Type B pancreatic cell (in vitro differentiated cells): ENCODE measurements at regions not wholly inside any gene's neighbourhood (a gene's known extent, or its start where the extent isn't known, plus 50 kb on each side); places are given as distances from the start of the nearest gene placed in this dataset.

ENCODE experiments used
- DNase-seq: peaks from one replicate; pipeline ENCODE4 v3.0.0; 2021; ENCODE audit warnings: mixed read lengths; ENCODE audit not compliant: unreplicated experiment; ENCODE audit errors: extremely low spot score
- H3K27ac Mint-ChIP-seq: 2 replicates; pipeline ENCODE4 v1.8.0; 2021; ENCODE audit warnings: mild to moderate bottlenecking, mixed read lengths
- H3K27me3 Mint-ChIP-seq: 2 replicates; pipeline ENCODE4 v1.8.0; 2021; ENCODE audit warnings: mixed read lengths
- H3K36me3 Mint-ChIP-seq: 2 replicates; pipeline ENCODE4 v1.8.0; 2021; ENCODE audit warnings: mixed read lengths
- H3K4me1 Mint-ChIP-seq: one replicate; pipeline ENCODE4 v1.8.0; 2021; ENCODE audit warnings: mixed read lengths; ENCODE audit not compliant: unreplicated experiment
- H3K4me3 Mint-ChIP-seq: 2 replicates; pipeline ENCODE4 v1.8.0; 2021; ENCODE audit warnings: mild to moderate bottlenecking, mixed read lengths
- H3K9me3 Mint-ChIP-seq: 2 replicates; pipeline ENCODE4 v1.8.0; 2021; ENCODE audit warnings: mixed read lengths
- TF ChIP-seq, protein P1 (sequence below): fragments of 200-600 bp; sonication (generic); conservative IDR thresholded peaks from 2 replicates; pipeline ENCODE4 v1.5.0; 2021; ENCODE audit warnings: antibody characterized with exemption, mild to moderate bottlenecking

DNA sequence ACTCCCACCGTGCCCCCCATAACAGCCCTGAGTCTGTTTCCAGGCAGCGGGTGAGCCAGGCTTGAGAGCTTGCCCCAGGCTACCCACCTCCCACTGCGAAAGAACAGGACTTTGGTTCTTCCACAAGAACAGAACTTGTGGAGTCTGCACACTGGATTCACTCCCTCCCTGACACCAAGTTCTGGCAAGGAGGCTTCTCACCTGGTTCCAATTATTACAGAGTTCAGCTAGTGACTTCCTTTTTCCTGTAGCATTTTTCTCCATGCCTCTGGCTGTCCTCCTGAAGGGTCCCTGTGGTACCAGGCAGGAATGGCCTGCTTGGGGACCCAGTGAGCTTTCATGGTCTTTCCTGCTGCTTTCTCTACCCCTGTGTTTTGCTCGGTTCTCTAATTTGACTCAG lies 208.6 kb upstream of the SFRP2 start:
- Mint-ChIP-seq H3K9me3 (peaks cover 16% of the 10 kb centered on the region), H3K36me3 (no peaks in the 10 kb centered on the region), H3K27ac (no peak overlapping the region), H3K4me3 (no peak overlapping the region), H3K4me1 (no peaks in the 10 kb centered on the region), H3K27me3 (no peaks in the 10 kb centered on the region)
- DNase-seq, result no peak
- TF ChIP-seq, protein P1, sequence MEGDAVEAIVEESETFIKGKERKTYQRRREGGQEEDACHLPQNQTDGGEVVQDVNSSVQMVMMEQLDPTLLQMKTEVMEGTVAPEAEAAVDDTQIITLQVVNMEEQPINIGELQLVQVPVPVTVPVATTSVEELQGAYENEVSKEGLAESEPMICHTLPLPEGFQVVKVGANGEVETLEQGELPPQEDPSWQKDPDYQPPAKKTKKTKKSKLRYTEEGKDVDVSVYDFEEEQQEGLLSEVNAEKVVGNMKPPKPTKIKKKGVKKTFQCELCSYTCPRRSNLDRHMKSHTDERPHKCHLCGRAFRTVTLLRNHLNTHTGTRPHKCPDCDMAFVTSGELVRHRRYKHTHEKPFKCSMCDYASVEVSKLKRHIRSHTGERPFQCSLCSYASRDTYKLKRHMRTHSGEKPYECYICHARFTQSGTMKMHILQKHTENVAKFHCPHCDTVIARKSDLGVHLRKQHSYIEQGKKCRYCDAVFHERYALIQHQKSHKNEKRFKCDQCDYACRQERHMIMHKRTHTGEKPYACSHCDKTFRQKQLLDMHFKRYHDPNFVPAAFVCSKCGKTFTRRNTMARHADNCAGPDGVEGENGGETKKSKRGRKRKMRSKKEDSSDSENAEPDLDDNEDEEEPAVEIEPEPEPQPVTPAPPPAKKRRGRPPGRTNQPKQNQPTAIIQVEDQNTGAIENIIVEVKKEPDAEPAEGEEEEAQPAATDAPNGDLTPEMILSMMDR, result no peak

DNA sequence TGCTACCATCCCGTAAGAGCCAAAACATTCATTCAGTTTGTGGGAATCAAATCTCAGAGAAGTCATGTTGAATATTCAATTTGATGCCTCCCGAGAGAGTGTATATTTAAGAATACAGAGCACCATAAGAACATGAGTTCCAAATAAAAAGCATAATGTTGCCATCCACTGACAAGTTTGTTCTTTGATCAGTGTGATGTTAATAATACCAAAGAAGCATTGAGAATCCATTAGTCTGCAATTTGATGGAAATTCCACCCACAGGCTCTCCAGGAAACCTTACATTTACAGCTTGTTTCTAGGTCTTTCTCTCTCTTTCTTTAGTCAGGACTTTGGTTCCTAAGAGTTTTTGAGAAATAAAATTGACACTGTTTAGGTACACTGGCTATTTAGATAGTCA lies 200.6 kb upstream of the SFRP2 start:
- no peak for DNase-seq
- H3K4me3 Mint-ChIP-seq, result no peak overlapping the region
- H3K27ac Mint-ChIP-seq, result no peak overlapping the region
- TF ChIP-seq, protein P1, result no peak
- H3K4me1 Mint-ChIP-seq, result peaks cover 18% of the 10 kb centered on the region
- H3K9me3 Mint-ChIP-seq, result no peaks in the 10 kb centered on the region
- H3K27me3 Mint-ChIP-seq, result no peaks in the 10 kb centered on the region
- peaks cover 4% of the 10 kb centered on the region for H3K36me3 Mint-ChIP-seq

DNA sequence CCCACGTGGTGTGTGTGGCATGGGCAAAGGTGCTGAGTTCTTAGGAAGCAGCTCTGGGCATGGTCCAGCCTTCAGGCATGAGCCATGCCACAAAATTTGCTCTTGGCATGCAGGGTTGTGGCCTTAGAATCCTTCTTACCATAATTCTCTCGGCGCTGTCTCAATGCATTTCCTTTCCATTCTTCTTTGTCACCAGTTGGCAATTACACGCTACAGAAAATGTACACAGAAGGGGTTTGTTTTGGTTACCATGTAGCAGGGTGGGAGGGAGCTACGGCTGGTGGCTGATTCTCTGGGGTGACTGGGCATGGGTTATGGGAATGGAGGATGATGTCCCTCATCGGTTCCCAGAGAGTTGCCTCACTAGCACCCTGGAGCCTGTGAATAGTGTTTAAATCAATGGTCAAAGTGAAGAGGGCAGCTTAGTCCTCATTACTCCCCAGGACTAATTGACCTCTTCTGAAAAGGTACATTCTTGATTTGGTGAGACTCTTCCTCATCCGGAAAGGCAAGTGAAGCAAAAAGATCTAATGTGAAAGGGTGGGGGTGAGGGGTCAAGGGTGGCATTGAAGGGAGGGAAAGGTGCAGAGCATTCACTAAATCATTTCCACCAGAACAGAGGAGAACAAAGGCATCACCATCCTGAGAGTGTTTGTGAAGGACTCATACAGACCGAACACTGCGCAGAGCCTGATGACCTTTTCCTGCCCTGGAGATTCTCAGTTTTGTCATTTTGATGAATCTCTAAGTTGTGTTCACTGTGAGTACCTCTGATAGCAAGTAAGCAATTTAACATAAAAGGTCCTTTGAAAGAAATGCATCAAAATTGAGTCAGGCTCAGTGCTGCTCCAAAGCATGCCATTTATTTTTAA lies 199.8 kb upstream of the SFRP2 start:
- Mint-ChIP-seq H3K4me3 (no peak overlapping the region), H3K36me3 (peaks cover 4% of the 10 kb centered on the region), H3K4me1 (peaks cover 18% of the 10 kb centered on the region), H3K27ac (no peak overlapping the region), H3K27me3 (no peaks in the 10 kb centered on the region), H3K9me3 (no peaks in the 10 kb centered on the region)
- no peak for DNase-seq
- TF ChIP-seq, protein P1, result no peak

DNA sequence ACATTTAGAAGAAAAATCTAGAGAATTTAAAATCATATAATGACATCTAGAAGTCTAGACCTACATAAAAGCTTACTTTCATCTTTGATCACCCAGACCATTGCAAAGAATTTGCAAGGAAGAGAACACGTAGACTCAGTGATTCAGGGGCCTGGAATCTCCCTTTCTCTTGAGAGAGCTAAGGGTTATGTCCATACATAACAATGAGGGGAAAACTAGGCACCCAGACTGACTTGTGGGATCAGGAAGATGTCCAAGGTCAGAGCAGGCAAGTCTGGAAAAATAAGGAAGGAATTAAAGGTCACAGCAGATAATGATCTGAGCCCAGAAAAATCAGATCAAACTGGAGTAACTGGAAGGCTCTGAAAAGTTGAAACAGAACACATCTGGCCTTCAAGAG lies 198.4 kb upstream of the SFRP2 start:
- TF ChIP-seq, protein P1, result no peak
- H3K4me3 Mint-ChIP-seq, result no peak overlapping the region
- H3K27me3 Mint-ChIP-seq, result no peaks in the 10 kb centered on the region
- H3K4me1 Mint-ChIP-seq, result peaks cover 18% of the 10 kb centered on the region
- no peak overlapping the region for H3K27ac Mint-ChIP-seq
- H3K9me3 Mint-ChIP-seq, result no peaks in the 10 kb centered on the region
- H3K36me3 Mint-ChIP-seq, result peaks cover 4% of the 10 kb centered on the region
- no peak for DNase-seq

- no peak overlapping the region for H3K27ac Mint-ChIP-seq
- no peaks in the 10 kb centered on the region for H3K4me1 Mint-ChIP-seq
- peaks cover 5% of the 10 kb centered on the region for H3K36me3 Mint-ChIP-seq
- H3K27me3 Mint-ChIP-seq, result peaks cover 3% of the 10 kb centered on the region
- DNase-seq, result no peak
- H3K9me3 Mint-ChIP-seq, result peaks cover 20% of the 10 kb centered on the region
- H3K4me3 Mint-ChIP-seq, result no peak overlapping the region
- TF ChIP-seq, protein P1, result no peak
These were observed 188.1 kb upstream of the SFRP2 start for GRCh38 chr4:153976954-153977353.
